NCI-H2081 treated with DMSO at 0.1 percent for 48 hours (cell line): ENCODE measurements at regions not wholly inside any gene's neighbourhood (a gene's known extent, or its start where the extent isn't known, plus 50 kb on each side); places are given as distances from the start of the nearest gene placed in this dataset.

Experiments used
- DNase-seq: peaks from one replicate; lab custom pipeline; 2025; lab: John Stamatoyannopoulos, UW

DNA sequence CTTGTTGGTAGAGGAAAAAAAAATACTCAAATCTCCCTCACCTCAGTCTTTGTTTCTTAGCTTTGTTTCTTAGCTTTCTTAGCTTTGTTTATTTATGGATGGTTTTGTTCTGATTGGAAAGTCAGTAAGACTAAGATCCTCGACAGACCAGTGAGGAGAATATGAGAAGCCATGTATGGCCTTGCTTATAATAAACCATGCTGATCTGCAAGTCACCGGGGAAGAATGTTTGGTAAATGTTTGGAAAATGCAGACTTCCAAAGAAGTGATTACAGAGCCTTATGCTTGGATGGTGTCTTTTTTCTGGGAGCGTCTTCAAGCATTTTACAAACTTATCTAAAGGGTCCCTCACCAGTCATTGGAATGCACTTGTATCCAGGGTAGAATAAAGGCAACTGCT, 90.1 kb upstream of the NOCT start:
- DNase-seq, result no peak

DNA sequence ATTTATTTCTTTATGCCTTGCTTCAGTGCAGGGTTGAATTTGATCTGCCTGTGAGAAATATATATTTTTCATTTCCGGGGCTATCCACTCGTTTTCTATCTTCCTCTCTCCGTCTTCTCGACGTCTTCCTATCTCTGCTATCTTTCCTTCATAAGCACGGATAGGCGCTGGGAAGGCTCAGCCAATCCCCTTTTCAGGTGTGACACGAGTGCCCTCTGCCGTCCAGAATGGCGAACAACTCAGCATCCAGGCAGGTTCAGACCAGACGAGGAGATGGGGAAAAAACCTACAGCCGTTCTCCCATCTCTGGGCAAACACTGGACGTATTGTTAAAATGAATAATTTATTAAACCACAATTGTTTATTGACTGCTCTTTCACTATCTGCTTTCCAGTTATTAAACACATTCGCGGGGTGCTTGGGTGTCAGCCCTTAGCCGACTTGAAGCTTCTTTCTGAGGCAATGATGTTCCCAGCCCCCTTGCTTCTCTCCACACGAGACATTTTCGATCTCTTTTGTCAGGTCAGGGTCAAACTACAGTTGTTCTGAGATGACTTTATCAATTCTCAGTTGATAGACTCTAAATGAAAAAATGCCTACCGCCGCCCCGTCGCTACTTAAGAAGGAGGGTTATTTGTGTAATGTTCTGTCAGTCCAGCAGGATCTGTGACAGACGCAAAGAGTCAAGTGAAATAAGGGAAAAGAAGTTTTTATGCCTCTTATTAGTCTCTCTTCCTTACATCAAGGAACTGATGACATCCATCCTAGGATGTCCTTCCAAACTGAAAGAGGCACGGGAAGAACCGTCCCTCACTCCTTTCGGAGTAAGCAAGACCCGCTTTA, 96.3 kb upstream of the NOCT start:
- peak; percentile 87 for DNase-seq

DNA sequence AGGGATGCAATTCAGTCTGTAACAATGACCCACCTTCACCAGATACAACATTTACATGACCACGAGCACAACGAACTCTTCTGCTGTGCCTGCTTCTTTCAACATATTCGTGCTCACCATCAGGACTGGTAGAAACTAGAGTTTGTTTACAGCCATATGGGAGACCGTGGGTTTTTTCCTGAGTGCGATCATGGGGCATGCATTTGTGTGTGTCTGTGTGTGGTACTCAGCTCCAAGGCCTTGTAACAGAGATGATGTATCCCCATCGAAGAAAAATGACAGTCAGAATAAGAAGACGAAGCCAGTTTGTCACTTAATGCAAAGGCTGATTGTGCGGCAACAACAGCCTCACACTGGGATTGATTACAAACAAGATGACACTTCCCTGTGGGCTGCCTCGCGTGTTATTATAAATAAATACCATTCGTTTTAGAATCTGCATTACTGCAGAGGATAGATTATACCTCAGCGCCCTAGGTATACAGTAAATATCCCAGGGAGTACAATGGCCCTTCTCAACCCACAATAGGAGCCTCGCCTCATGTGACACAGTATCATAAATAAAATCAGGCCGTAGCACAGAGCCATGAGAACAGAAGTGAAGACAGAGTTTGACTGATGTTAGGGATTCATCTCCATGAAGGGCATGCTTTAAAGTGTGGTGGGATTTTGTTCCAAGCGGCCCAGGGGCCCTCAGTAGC, 97.3 kb upstream of the NOCT start:
- DNase-seq, result peak; percentile 72

DNA sequence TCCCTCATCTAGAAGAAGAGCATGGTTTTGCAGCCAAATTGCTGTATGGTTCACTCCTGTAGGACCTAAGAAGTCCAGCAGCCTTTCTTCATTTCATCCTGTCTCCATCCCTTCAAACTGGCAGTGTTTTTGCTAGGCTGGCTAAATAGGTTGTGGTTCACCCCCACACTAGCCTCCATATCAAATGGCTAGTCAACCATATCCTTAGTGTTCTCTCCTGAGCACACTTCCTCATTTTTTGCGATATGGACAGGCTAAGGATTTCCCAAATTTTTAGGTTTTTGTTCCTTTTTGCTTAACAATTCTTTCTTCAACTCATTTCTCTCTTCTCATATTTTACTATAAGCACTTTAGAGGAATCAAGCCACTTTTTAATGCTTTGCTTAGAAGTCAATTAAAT, 98.8 kb upstream of the NOCT start:
- DNase-seq, result no peak

DNA sequence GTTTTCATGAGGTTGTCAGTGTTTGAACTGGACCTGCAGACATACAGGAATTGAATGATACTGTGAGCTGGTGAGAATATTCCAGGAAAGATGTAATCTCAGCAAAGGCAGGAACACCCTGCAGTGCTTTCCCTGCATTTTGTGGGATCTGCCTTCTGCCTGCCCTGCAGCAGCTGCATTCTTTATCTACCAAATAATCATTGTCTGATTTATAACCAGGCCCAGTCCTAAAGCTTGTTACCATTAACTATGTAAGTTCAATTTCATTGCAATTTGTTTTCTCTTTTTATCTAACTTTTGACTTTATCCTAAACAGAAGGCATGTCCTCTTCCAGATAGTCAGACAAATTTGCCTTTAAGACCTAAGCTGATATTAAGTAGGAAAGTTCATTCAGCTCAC, 99.8 kb upstream of the NOCT start:
- DNase-seq, result no peak

DNA sequence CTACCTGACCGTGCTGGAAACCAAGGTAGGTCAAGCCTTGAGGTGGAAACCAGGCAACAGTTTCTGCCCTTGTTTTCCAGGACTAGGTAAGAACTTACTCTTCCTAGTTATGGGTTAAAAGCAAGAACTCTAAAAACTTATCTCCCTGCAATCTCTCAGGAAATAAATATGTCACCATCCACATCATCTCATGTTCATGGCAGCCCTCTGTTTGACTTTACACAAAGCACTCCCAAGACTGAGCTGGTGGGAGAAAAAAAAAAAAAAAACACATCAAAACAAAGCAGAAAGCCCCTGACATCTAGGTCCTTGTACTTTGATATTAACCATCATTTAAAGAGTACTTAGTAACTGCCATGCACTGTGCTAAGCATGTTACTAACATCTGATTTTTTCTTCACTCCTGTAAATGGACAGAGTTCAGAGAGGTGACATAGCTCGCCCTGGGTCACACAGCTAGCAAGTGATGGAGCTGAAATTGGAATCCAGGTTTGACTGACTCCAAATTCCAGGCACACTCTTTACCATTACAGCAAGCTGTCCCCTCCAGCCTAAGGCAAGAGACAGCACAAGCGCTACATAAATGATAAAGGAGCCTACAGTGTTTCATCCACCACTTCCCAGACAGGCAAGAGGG, 102.8 kb upstream of the NOCT start:
- DNase-seq, result no peak

DNA sequence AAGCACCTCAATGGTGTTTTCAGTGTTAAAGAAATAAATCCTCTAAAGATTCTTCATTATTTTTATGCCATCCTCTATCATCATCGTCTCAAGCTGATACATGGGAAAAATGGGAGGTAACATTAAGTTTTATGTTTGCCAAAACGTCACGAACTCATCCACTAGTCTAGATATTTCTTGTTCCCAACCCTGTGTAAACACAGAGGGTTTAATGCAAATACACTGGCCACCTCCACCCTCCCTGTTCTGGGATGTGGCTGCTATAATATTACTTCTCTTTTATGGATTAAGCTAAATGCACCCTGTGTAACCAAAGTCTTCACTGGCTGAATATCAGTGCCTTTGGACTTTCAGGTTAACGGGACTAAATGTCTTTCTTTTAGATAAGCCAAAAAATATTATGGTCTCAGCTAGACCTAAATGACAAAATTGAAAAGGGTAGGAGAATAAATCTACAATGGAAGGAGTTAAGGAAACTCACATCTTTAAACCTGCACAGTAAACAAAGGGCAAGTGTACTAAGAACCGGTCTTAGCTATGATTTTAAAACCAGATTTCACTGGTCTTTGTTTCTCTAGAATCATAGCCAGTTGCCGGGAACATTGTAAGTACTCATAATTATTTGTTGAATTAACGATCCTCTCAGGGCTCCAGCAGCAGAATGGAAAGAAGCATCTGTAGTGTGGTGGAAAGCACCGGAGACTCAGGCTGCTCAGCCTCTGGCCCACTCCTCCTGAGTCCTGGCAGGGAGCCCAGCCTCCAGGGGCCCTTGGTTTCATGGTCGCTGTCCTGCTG, 103.5 kb upstream of the NOCT start:
- peak; percentile 83 for DNase-seq

DNA sequence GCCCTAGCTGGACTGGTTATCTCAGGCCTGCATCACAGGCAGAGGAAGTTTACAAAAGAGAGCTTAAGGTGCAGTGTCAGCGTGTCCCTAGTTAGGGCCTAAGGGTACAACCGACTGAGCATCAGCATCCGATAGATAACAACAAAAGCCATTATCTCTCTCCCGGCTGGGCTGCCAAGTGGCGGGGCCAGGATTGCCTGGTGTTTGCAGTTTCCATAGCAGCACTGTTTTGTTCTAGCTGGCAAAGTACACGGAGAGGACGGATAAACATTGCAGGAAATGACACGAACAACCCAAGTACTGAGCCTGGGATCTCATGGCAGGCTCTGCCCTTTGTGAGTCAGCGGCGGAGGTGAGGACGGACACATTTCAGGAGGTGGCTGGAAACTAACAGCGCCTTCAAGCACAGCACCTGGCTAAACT, 104.7 kb upstream of the NOCT start:
- peak; percentile 96 for DNase-seq

DNA sequence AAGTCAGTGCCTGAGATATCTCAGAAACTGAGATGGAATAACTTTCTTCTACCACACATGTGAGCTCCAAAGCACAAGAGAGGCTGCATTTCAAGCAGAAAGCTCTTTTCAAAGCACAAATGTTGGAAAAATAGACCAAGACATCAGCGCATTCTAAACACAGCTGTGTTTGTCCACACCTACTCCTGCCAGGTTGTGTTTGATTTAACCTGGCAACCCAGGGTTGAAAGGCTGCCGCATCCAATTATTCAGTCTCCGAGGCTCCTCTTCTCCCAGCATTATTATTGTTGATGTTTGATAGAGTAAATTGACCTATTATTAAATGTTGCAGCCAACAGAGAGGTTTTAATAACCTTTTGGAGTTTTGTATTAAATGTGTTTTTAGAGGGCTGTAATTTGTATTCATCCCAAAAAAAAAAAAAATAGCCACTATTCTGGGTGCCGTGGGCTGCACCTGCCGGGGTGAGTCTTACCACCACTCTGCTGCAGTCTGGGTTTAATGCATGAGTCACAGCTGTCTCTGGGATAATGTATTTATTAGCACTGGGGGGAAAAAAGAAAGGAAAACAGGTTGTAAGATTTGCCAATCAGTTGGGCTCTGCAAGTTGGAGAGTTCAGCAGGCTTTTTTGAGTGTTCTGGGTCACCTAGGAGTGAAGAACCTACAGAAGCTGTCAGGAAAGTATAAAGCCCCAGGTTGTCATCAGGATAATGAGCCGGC, 105.2 kb upstream of the NOCT start:
- DNase-seq, result peak; percentile 96

DNA sequence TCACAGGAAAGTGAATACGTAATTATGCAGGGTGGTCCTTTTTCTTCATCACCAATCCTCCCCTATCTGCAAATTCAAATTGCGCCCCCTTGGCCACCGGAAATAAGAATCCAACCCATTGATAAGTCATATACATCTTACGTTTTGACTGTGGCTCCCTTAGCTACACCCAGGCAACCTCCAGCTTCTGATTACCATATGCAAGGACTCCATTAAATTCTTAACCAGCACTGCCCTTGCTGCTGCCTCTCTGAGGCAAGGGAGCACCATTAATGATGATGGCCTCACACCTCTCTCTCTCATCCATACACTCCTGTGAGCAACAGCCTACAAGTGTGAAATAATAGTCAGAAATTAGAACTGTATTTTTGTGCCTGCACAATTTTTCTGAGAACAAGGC, 106.0 kb upstream of the NOCT start:
- DNase-seq, result no peak

DNA sequence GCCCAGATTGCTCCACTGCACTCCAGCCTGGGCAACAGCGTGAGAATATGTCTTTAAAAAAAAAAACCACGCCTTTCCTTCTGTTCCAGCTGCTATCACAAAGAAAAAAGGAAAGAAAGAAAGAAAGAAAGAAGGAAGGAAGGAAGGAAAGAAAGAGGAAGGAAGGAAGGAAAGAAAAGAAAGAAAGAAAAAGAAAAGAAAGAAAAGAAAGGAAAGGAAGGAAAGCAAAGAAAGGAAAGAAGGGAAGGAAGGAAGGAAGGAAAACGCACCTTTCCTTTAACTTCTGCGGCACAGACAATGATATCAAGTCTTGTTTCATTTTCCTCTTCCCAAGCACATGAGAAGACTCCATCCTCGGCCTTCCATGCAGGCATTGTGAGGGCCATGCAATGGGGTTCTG, 107.4 kb upstream of the NOCT start:
- DNase-seq, result no peak

DNA sequence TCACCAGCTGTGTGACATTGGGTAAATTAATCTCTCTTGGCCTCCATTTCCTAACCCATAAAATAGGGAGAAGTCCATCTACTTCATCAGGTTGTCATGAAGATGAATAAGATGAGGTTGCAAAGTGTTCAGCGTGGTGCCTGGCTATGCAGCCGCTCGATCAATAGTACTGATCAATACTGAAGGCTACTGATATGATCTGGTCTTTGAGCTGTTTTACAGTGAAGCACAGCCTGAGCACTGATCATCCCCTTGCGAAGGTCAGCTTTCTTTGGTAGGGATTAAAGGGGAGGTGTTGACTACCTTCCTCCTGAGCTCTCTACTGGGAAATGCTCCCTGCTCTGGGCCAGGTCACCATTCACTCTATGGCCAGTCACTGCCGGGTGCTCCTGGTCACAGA, 108.4 kb upstream of the NOCT start:
- no peak for DNase-seq

DNA sequence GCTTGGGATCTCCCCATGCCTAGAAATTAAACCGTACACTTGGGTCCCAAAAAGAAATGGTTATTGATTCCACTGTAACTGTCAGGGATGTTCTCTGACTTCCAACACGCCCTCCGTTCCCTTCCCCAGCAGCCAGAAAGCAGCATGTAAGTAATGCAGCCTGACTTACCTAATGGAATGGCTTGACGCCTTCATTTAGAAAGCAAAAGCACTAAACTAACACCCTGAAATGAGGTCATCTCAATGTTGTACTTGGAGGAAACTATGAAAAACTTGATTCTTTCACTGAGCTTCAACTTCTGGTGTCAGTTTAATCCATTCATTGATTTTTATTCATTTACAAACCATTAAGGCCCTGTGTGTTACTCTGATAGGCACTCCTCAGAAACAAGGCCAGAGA, 110.8 kb upstream of the NOCT start:
- no peak for DNase-seq

DNA sequence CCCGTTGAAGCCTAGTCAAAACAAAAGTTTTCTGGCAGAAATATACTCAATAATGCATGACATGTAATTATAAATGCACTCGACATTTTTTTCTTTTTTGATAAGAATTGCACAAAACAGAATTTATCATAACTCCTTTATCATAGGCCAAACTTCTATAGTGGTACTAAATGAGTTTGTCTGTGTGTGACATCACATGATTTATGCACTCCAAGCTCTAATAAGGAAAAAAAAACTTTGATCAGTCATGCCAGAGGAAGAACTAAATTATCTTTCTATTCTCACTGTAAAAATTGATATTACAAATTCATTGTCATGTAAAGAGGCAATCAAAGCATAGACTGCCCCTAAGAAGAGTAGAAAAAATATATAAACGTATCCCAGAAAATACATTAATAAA, 112.4 kb upstream of the NOCT start:
- no peak for DNase-seq

DNA sequence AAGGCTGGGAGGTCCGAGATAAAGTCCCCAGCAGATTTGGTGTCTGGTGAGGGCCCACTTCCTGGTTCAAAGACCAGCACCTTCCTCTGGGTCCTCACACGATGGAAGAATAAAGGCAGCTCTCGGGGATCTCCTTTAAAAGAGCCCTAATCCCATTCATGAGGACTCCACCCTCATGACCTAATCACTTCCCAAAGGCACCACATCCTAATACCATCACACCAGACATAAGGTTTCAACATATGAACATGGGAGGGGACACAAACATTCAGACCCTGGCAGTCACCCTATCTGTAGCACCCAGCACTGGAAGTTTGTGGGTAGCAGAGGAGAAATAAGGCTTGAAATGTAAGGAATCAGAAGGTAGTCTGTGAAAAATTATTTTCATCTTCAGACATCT, 112.9 kb upstream of the NOCT start:
- DNase-seq, result no peak

DNA sequence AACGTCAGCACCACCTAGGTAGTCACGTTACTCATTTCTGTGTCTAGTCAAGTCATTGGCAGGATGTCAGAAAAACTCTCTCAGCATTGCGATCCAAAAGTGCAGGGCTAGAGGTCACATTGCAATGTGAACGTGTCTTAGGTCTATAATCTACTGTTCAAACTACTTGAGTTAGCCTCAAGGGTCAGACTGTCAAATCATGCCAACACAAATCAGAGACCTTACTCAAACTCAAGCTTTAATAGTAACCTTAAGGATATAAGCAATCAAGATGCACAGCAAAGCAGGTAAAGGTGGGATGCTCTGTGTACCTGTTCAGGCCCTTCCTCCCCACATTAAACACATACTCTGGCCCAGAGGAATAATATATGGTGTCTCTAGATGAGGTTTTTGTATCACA, 114.4 kb upstream of the NOCT start:
- DNase-seq, result no peak

DNA sequence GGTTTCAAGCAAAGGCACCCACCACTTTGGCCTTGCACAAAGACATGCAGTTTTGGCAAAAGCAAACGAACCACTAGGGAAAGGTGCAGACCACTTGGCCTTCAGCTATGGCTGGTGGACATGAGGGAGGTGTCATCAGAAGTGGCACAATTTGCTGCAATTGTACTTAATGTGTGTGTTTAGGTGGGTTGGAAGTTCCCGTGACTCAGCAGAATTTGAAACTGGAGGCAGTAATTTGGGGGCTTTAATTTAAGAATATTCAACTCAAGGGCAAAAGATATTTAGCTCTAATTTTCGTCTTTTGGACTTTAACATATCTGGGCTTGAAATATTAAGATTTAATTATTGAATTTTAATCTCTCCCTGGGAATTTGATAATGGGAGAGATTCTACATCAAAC, 115.6 kb upstream of the NOCT start:
- DNase-seq, result no peak

DNA sequence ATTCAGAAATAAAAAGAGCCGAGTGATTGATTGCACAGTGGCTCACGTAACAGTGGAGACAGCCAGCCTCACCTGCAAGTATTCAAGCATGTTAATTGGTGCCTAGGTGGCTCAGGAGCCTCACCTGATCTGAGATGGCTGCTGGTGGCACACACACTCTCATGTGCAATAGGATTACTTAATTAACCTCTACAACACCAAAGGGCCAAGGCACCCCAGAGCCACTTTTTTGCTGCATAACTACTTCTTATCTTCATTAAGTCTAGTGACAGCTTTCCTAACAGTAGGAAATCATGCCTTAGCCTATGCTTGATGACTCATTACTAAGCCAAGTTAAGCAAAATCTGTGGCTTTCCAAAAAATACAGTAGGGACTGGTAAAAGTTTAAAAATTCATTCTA, 117.3 kb upstream of the NOCT start:
- DNase-seq, result peak; percentile 65

DNA sequence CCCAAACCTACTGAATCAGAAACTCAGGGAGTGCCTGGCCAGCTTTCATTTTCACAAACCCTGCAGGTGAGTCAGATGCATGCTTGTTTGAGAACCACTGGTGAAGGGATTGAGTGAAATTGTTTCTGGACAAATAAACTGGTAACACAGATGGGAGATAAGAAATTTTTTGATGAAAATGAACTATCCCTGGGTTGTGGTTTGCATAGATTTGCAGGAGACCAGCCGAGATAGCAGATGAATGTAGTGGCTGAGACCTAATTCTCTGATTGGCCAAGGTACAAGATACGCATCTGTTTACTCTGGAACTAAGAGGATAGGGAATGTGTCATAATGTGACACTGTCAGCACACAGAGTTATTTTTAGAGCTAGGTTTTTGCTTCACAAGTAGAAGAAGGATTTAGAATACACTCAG, 117.8 kb upstream of the NOCT start:
- DNase-seq, result no peak

DNA sequence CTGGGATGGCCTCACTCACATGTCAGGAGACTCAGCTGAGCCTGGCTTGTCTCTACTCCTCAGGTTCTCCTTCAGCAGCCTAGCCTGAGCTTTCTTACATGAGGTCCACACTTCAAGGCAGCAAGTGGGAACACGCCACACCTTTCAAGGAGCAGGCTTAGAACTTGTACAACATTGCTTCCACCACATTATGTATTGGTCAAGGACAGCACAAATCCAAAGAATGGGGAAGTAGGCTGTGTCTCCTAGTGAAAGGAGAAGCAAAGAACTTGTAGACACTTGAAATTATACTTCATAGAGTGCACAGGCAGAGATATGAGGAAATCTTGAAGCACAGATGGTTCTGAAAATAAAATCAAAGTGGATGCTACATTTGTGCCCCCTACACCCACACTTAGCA, 120.9 kb upstream of the NOCT start:
- no peak for DNase-seq

DNA sequence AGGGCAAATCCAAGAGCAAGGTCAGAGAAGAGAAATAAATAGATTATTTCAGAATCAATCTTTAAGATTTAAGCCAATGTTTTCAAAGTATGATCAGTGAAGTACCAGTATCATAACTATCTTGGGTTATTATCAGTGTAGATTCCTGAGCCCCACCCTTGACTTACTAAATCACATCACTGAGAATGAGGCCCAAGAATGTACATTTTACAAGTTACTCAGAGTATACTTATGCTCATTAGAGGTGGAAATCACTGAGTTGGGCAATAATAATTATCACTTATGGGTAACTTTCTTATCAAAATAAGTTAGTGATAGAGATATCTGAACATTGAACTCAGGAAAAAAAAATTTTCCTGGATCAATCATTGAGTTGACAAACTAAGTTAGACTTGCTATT, 121.6 kb upstream of the NOCT start:
- DNase-seq, result no peak
